NB4 (cell line): ENCODE measurements at regions not wholly inside any gene's neighbourhood (a gene's known extent, or its start where the extent isn't known, plus 50 kb on each side); places are given as distances from the start of the nearest gene placed in this dataset.

ENCODE experiments used
- DNase-seq: peaks from one replicate; pipeline ENCODE4 v3.0.0; 2010; ENCODE audit warnings: low read depth
- H3K4me3 ChIP-seq: one replicate; pipeline ENCODE4 v1.5.1; 2011; ENCODE audit warnings: mild to moderate bottlenecking, low read depth, low read length, moderate library complexity
- CTCF ChIP-seq: IDR thresholded peaks from one replicate; pipeline ENCODE4 v1.5.1; 2012; ENCODE audit warnings: low read depth, low read length
- MYC ChIP-seq: IDR thresholded peaks from 2 replicates; pipeline ENCODE4 v1.6.1; 2011; ENCODE audit warnings: low read depth, low read length
- POLR2A ChIP-seq: IDR thresholded peaks from 2 replicates; pipeline ENCODE4 v1.6.1; 2011; ENCODE audit warnings: mild to moderate bottlenecking; ENCODE audit not compliant: insufficient read length; ENCODE audit errors: extremely low read depth
- TF ChIP-seq, protein P1 (sequence below): IDR thresholded peaks from 2 replicates; pipeline ENCODE4 v1.6.1; 2011; ENCODE audit warnings: low read depth, low read length

- TF ChIP-seq POLR2A (no peak), CTCF (no peak), MYC (no peak)
- TF ChIP-seq, protein P1, sequence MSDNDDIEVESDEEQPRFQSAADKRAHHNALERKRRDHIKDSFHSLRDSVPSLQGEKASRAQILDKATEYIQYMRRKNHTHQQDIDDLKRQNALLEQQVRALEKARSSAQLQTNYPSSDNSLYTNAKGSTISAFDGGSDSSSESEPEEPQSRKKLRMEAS = no peak
Measured at GRCh38 chr6:50102676-50103075, 52.9 kb upstream of the DEFB112 start.

GRCh38 chr6:50110587-50110986, 60.9 kb upstream of the DEFB112 start:
- DNase-seq = no peak
- TF ChIP-seq CTCF (no peak), MYC (no peak), POLR2A (no peak)
- TF ChIP-seq, protein P1 = no peak
- H3K4me3 ChIP-seq = no peak overlapping the region

More at GRCh38 chr6:50102676-50103075, 52.9 kb upstream of the DEFB112 start:
- no peak overlapping the region for H3K4me3 ChIP-seq
- no peak for DNase-seq

DNA sequence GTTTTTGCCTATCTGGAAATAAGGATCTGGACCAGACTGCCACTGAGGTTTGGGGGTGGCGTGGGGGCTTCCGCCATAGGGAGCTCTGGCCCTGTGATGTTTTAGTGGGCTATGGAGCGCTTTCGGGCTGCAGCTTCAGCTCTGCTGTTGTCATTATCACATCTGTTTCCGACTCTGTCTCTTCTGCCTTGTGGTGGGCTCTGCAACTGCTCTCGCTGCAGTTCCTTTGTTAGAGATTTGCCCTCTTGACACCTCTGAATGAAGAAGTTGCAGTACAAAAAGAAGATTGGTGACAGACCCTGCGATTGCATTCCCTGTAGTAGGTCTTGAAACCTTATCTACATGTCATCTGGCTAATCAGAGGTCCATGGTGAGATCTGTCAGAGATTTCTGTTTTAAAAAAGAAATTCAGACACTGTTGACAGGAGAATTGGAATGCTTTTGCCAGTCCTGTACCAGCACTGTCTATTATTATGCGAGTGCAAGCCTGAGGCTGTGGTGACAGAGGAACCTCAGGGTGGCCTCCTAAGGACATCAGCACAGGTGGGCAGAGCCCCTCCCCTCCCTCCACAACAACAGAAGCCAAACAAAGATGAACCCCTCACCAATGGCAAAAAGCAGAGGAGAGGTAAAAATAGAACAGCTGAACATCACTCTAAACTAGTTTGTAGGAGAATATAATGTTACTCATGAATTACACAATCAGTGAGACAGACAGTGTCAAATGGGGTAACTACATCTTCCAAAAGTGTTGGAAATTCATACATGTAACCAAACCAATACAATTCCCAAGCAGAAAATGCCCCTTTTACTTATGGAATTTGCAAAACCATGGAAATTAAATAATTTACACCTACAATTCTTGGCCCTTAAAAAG, 63.5 kb upstream of the DEFB112 start:
- no peak overlapping the region for H3K4me3 ChIP-seq
- TF ChIP-seq CTCF (no peak), POLR2A (no peak), MYC (no peak)
- TF ChIP-seq, protein P1 = no peak
- DNase-seq = no peak

GRCh38 chr6:50116390-50116789, 66.7 kb upstream of the DEFB112 start:
- TF ChIP-seq CTCF (no peak), MYC (no peak)
- H3K4me3 ChIP-seq = no peak overlapping the region
- DNase-seq = no peak

DNA sequence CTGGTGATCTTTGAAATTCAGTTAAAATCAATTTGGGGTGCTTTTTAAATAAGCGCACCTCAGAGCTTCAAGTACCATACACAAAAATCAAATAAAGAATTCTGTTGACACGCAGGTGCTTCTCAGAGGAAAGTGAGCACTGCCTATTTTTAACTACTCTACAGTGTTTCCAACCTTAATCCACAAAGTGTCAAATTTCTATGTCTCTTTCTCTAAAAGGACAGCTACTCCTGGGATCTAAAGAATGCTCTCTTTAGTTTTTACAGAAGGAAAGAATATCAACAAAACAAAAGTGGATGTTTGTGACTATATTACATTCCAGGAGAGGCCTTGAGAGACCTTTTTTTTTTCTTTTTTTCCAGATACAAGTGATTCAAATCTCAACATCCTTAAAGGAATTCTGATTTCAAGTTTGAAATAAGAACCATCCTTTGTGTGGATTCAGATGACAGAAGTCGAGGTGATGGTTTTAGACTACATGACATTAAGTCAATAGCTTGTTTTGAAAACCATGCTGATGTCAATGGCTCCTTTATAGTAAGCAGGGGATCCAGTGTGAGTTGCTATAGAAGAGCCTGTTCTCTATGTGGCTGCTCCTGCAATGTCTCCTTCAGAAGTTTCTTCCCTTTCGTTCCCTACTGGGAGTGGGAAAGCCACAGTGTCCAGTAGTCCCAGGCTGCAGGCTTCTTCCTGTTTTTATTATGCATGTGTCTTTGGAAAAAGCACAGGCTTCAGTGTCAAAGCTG, 67.2 kb upstream of the DEFB112 start:
- TF ChIP-seq, protein P1 = no peak
- no peak for TF ChIP-seq CTCF
- TF ChIP-seq MYC = no peak
- no peak for TF ChIP-seq POLR2A
- DNase-seq = no peak
- H3K4me3 ChIP-seq = no peak overlapping the region
